Suppressor macrophage (primary cell): ENCODE measurements at regions not wholly inside any gene's neighbourhood (a gene's known extent, or its start where the extent isn't known, plus 50 kb on each side); places are given as distances from the start of the nearest gene placed in this dataset.
"Not testable (repeated sequence)": the region's sequence is repeated elsewhere in the genome, so short reads cannot be mapped to it uniquely, and the experiment has no call there.

Source experiments
- DNase-seq, 4 experiments: peaks; one replicate each; pipeline ENCODE4 v3.0.0-alpha.2; 2020 to 2022

- DNase-seq, result no peak
Observed at GRCh38 chr15:100767001-100767825, 112.4 kb upstream of the ALDH1A3 start.

GRCh38 chr15:100768501-100768931, 111.1 kb upstream of the ALDH1A3 start:
- no peak for DNase-seq

- no peak for DNase-seq
Observed at GRCh38 chr15:100769043-100769974, 110.3 kb upstream of the ALDH1A3 start.

GRCh38 chr15:100769975-100770340, 109.7 kb upstream of the ALDH1A3 start:
- DNase-seq, result no peak

- no peak for DNase-seq
Observed at GRCh38 chr15:100770661-100771584, 108.7 kb upstream of the ALDH1A3 start.

- no peak for DNase-seq
Observed at GRCh38 chr15:100771746-100772145, 107.9 kb upstream of the ALDH1A3 start.

- DNase-seq, result no peak
Observed at GRCh38 chr15:100772478-100772877, 107.2 kb upstream of the ALDH1A3 start.

- no peak for DNase-seq
Observed at GRCh38 chr15:100772892-100773520, 106.6 kb upstream of the ALDH1A3 start.

- DNase-seq, result not testable (repeated sequence)
Observed at GRCh38 chr15:100774044-100774443, 105.6 kb upstream of the ALDH1A3 start.

GRCh38 chr15:100775581-100776185, 103.9 kb upstream of the ALDH1A3 start:
- no peak for DNase-seq

- DNase-seq, result no peak
Observed at GRCh38 chr15:100777821-100778220, 101.8 kb upstream of the ALDH1A3 start.

GRCh38 chr15:100778831-100779288, 100.8 kb upstream of the ALDH1A3 start:
- DNase-seq, result no peak

- DNase-seq, result no peak
Observed at GRCh38 chr15:100779331-100780207, 100.1 kb upstream of the ALDH1A3 start.

GRCh38 chr15:100780208-100780800, 99.3 kb upstream of the ALDH1A3 start:
- no peak for DNase-seq

GRCh38 chr15:100781061-100781960, 98.3 kb upstream of the ALDH1A3 start:
- no peak for DNase-seq

- no peak for DNase-seq
Observed at GRCh38 chr15:100781961-100782530, 97.6 kb upstream of the ALDH1A3 start.

GRCh38 chr15:100783291-100783690, 96.3 kb upstream of the ALDH1A3 start:
- DNase-seq, result no peak

GRCh38 chr15:100783760-100784492, 95.7 kb upstream of the ALDH1A3 start:
- no peak for DNase-seq
